ENCODE measurements at regions not wholly inside any gene's neighbourhood (a gene's known extent, or its start where the extent isn't known, plus 50 kb on each side); places are given as distances from the start of the nearest gene placed in this dataset.

- Histone ChIP-seq H2AFZ (ENCODE audit: low read depth) (no peak overlapping the region), H3K4me3 (ENCODE audit: low read depth in 2 of 2, low read length in 1 of 2) (no peak overlapping the region), H3K4me2 (no peak overlapping the region), H3F3A (replicated peaks; ENCODE audit: insufficient read depth) (no peaks in the 10 kb centered on the region), H4K20me1 (ENCODE audit: insufficient read depth) (no peaks in the 10 kb centered on the region), H3K9me2 (no peaks in the 10 kb centered on the region), H3K9ac (no peak overlapping the region), H3K27ac (ENCODE audit: low read depth in 2 of 2, low read length in 1 of 2) (no peak overlapping the region), H3K27me3 (ENCODE audit: insufficient read depth) (peaks cover 31% of the 10 kb centered on the region), H3K4me1 (ENCODE audit: control insufficient read depth in 1 of 2, insufficient read depth in 2 of 2, low read depth in 1 of 2, low read length in 1 of 2) (no peaks in the 10 kb centered on the region), H3K79me2 (ENCODE audit: insufficient read depth) (no peaks in the 10 kb centered on the region), H3K9me3 (no peaks in the 10 kb centered on the region), H3K36me3 (replicated peaks in 1 of 2; ENCODE audit: control insufficient read depth in 1 of 2, insufficient read depth in 2 of 2, low read length in 1 of 2) (no peaks in the 10 kb centered on the region)
- 3% methylated on average over 9 of the region's 10 CpGs for WGBS (ENCODE audit: low lambda C conversion rate)
- POLR2A ChIA-PET, result no interaction called here
- TF ChIP-seq JUND (IDR thresholded peaks at IDR 0.05) (no peak), ELF1 (IDR thresholded peaks at IDR 0.05) (no peak), TAF1 (IDR thresholded peaks at IDR 0.05; ENCODE audit: borderline replicate concordance, low read depth, low read length) (no peak), FOXM1 (IDR thresholded peaks at IDR 0.05; ENCODE audit: low read depth) (no peak), USF2 (IDR thresholded peaks at IDR 0.05; ENCODE audit: borderline replicate concordance, low read depth, low read length) (no peak), USF1 (IDR thresholded peaks at IDR 0.05; ENCODE audit: borderline replicate concordance, low read depth) (no peak), FOXJ3 (CRISPR knock-in tag; IDR thresholded peaks at IDR 0.05) (no peak), RAD21 (IDR thresholded peaks at IDR 0.05; ENCODE audit: low read length) (no peak), GATA2 (CRISPR knock-in tag; IDR thresholded peaks at IDR 0.05) (no peak)
- CTCF ChIA-PET, result no interaction called here
- DNase-seq, result no peak
These were observed 404.7 kb upstream of the IRX1 start for GRCh38 chr5:3190930-3191329.

GRCh38 chr5:3190433-3190832 is 405.2 kb upstream of the IRX1 start:
- 3% methylated on average over 1 of the region's 1 CpG for WGBS (ENCODE audit: low lambda C conversion rate)
- CTCF ChIA-PET, result no interaction called here

More at GRCh38 chr5:3190433-3190832, 405.2 kb upstream of the IRX1 start:
- no peaks in the 10 kb centered on the region for H3K36me3 ChIP-seq (replicated peaks in 1 of 2; ENCODE audit: control insufficient read depth in 1 of 2, insufficient read depth in 2 of 2, low read length in 1 of 2)
- no peaks in the 10 kb centered on the region for H3K4me1 ChIP-seq (ENCODE audit: control insufficient read depth in 1 of 2, insufficient read depth in 2 of 2, low read depth in 1 of 2, low read length in 1 of 2)
- TF ChIP-seq MAX (IDR thresholded peaks at IDR 0.05; ENCODE audit: low read depth) (no peak), CHD2 (IDR thresholded peaks at IDR 0.05; ENCODE audit: low read length, partially characterized antibody) (no peak), MXI1 (IDR thresholded peaks at IDR 0.05; ENCODE audit: low read depth, low read length) (no peak), FOXJ3 (CRISPR knock-in tag; IDR thresholded peaks at IDR 0.05) (no peak), TAF1 (IDR thresholded peaks at IDR 0.05; ENCODE audit: borderline replicate concordance, low read depth, low read length) (no peak), REST (IDR thresholded peaks at IDR 0.05; ENCODE audit: low read depth, low read length) (no peak)
- no peaks in the 10 kb centered on the region for H3F3A ChIP-seq (replicated peaks; ENCODE audit: insufficient read depth)
- H3K27me3 ChIP-seq (ENCODE audit: insufficient read depth), result peaks cover 27% of the 10 kb centered on the region
- no peak for DNase-seq
- no peaks in the 10 kb centered on the region for H4K20me1 ChIP-seq (ENCODE audit: insufficient read depth)
- no peak overlapping the region for H3K4me3 ChIP-seq (ENCODE audit: low read depth in 2 of 2, low read length in 1 of 2)
- H3K79me2 ChIP-seq (ENCODE audit: insufficient read depth), result no peaks in the 10 kb centered on the region
- POLR2A ChIA-PET, result no interaction called here
- no peak overlapping the region for H3K9ac ChIP-seq
- no peaks in the 10 kb centered on the region for H3K9me2 ChIP-seq
- H3K9me3 ChIP-seq, result no peaks in the 10 kb centered on the region
- H2AFZ ChIP-seq (ENCODE audit: low read depth), result no peak overlapping the region
- no peak overlapping the region for H3K27ac ChIP-seq (ENCODE audit: low read depth in 2 of 2, low read length in 1 of 2)
- H3K4me2 ChIP-seq, result no peak overlapping the region
